ENCODE measurements at regions not wholly inside any gene's neighbourhood (a gene's known extent, or its start where the extent isn't known, plus 50 kb on each side); places are given as distances from the start of the nearest gene placed in this dataset.
"Not testable (repeated sequence)": the region's sequence is repeated elsewhere in the genome, so short reads cannot be mapped to it uniquely, and the experiment has no call there.

GRCh38 chr2:49804111-49804510 lies 649.8 kb upstream of the FSHR start:
- DNase-seq (ENCODE audit: low spot score) = no peak

- no peak for DNase-seq (ENCODE audit: low spot score)
Measured at GRCh38 chr2:49801898-49802450, 647.7 kb upstream of the FSHR start.

GRCh38 chr2:49798570-49798969 lies 644.3 kb upstream of the FSHR start:
- no peak for DNase-seq (ENCODE audit: low spot score)

GRCh38 chr2:49796266-49796665 lies 642.0 kb upstream of the FSHR start:
- DNase-seq (ENCODE audit: low spot score) = no peak

GRCh38 chr2:49794396-49794795 lies 640.1 kb upstream of the FSHR start:
- DNase-seq (ENCODE audit: low spot score) = no peak

GRCh38 chr2:49788300-49788699 lies 634.0 kb upstream of the FSHR start:
- DNase-seq (ENCODE audit: low spot score) = no peak

- DNase-seq (ENCODE audit: low spot score) = no peak
Measured at GRCh38 chr2:49780949-49781348, 626.6 kb upstream of the FSHR start.

GRCh38 chr2:49772299-49772970 lies 618.1 kb upstream of the FSHR start:
- DNase-seq (ENCODE audit: low spot score) = no peak

- DNase-seq (ENCODE audit: low spot score) = peak; percentile 23
Measured at GRCh38 chr2:49770919-49771318, 616.6 kb upstream of the FSHR start.

- no peak for DNase-seq (ENCODE audit: low spot score)
Measured at GRCh38 chr2:49767316-49767715, 613.0 kb upstream of the FSHR start.

- no peak for DNase-seq (ENCODE audit: low spot score)
Measured at GRCh38 chr2:49755777-49756176, 601.5 kb upstream of the FSHR start.

GRCh38 chr2:49754381-49754780 lies 600.1 kb upstream of the FSHR start:
- no peak for DNase-seq (ENCODE audit: low spot score)

- peak; percentile 18 for DNase-seq (ENCODE audit: low spot score)
Measured at GRCh38 chr2:49753344-49753985, 599.1 kb upstream of the FSHR start.

GRCh38 chr2:49737606-49738005 lies 583.3 kb upstream of the FSHR start:
- no peak for DNase-seq (ENCODE audit: low spot score)

GRCh38 chr2:49732924-49733323 lies 578.6 kb upstream of the FSHR start:
- not testable (repeated sequence) for DNase-seq (ENCODE audit: low spot score)

GRCh38 chr2:49719241-49719640 lies 564.9 kb upstream of the FSHR start:
- no peak for DNase-seq (ENCODE audit: low spot score)

- DNase-seq (ENCODE audit: low spot score) = no peak
Measured at GRCh38 chr2:49715597-49715996, 561.3 kb upstream of the FSHR start.

GRCh38 chr2:49714454-49714853 lies 560.1 kb upstream of the FSHR start:
- DNase-seq (ENCODE audit: low spot score) = no peak

GRCh38 chr2:49702740-49703139 lies 548.4 kb upstream of the FSHR start:
- no peak for DNase-seq (ENCODE audit: low spot score)

- DNase-seq (ENCODE audit: low spot score) = no peak
Measured at GRCh38 chr2:49693961-49694360, 539.6 kb upstream of the FSHR start.

- not testable (repeated sequence) for DNase-seq (ENCODE audit: low spot score)
Measured at GRCh38 chr2:49692022-49692421, 537.7 kb upstream of the FSHR start.

- peak; percentile 7 for DNase-seq (ENCODE audit: low spot score)
Measured at GRCh38 chr2:49687918-49688317, 533.6 kb upstream of the FSHR start.

- no peak for DNase-seq (ENCODE audit: low spot score)
Measured at GRCh38 chr2:49686897-49687442, 532.7 kb upstream of the FSHR start.

All from SW480 (cell line).